ENCODE measurements at regions not wholly inside any gene's neighbourhood (a gene's known extent, or its start where the extent isn't known, plus 50 kb on each side); places are given as distances from the start of the nearest gene placed in this dataset.

DNA sequence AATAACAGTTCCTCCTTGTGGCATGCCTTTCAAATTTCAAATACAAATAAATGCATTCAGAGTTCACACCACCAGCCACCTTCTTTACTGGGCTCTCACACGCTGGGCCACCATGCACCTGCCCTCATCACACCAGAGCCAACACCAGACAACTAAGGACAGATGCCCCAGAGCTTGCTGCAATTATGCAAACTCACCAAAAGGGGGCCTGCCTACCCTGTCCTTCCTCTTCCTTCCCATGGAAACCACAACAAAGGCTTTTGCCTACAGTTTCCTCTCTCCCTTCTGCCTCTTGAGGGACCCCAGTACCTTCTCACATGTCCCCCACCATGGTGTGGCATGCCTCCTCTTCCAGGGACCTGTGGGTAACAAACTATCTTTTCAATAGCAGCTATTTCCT lies 1333.9 kb upstream of the TENM3 start:
- intact Hi-C loops (cut with DNase I; ENCODE audit: low total_unique reads) (no loop called here), in situ Hi-C loops (cut with MboI; ENCODE audit: low sequenced_read_pairs in 4 of 4) (no loop called here)
- TF ChIP-seq POLR2A (IDR thresholded peaks at IDR 0.05): no peak
- TF ChIP-seq, protein P1, sequence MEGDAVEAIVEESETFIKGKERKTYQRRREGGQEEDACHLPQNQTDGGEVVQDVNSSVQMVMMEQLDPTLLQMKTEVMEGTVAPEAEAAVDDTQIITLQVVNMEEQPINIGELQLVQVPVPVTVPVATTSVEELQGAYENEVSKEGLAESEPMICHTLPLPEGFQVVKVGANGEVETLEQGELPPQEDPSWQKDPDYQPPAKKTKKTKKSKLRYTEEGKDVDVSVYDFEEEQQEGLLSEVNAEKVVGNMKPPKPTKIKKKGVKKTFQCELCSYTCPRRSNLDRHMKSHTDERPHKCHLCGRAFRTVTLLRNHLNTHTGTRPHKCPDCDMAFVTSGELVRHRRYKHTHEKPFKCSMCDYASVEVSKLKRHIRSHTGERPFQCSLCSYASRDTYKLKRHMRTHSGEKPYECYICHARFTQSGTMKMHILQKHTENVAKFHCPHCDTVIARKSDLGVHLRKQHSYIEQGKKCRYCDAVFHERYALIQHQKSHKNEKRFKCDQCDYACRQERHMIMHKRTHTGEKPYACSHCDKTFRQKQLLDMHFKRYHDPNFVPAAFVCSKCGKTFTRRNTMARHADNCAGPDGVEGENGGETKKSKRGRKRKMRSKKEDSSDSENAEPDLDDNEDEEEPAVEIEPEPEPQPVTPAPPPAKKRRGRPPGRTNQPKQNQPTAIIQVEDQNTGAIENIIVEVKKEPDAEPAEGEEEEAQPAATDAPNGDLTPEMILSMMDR (IDR thresholded peaks at IDR 0.05 in 4 of 5, conservative IDR thresholded peaks at IDR 0.05 in 1 of 5): no peak
- no peak for ATAC-seq
- DNase-seq: no peak
- no peaks in the 10 kb centered on the region for H3K27me3 ChIP-seq
- no peaks in the 10 kb centered on the region for H3K4me1 ChIP-seq
- H3K36me3 ChIP-seq: no peaks in the 10 kb centered on the region
- H3K27ac ChIP-seq: no peak overlapping the region
- H3K9me3 ChIP-seq: no peaks in the 10 kb centered on the region
- H3K4me3 ChIP-seq: no peak overlapping the region

DNA sequence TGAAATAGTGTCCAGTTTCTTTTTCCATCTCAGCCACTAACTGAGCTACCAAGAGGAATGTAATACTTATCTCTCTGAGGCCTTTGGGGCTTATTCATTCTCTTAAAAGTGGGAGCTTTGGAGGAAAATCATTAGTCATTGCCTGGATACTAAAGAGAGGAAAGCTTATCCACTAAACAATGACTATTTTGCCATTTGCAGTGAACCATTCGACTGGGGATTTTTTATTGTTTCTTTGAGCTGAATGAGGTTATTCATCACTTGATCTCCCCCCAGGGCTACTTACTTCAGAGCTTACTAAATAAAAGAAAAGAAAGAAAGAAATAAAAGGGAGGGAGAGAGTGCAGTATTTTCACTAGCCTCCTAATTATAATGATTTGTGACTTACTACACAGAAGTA lies 1329.5 kb upstream of the TENM3 start:
- intact Hi-C loops (cut with DNase I; ENCODE audit: low total_unique reads): no loop called here
- no peak for DNase-seq

DNA sequence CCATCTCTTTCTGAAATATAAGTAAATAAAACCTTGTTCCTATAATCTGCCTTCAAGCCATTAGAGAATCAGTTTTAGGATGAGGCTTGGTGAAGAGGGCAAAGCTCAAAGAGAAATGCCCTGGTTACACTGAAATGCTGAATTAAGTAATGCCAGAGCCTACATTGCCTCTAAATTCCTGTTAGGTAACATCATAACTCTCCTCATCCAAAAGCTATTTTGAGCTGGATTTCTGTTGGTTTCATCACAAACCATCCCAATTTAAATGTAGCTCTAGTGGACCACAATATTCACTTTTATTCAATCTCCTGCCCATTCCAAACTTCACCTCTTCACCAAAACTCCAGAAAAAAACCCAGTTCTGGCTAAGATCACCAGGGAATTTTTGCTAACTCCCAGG lies 1319.7 kb upstream of the TENM3 start:
- TF ChIP-seq POLR2A (IDR thresholded peaks at IDR 0.05): no peak
- TF ChIP-seq, protein P1 (IDR thresholded peaks at IDR 0.05 in 4 of 5, conservative IDR thresholded peaks at IDR 0.05 in 1 of 5): no peak
- ATAC-seq (no peak), DNase-seq (no peak)
- intact Hi-C loops (cut with DNase I; ENCODE audit: low total_unique reads) (no loop called here), in situ Hi-C loops (cut with MboI; ENCODE audit: low sequenced_read_pairs in 4 of 4) (no loop called here)
- Histone ChIP-seq H3K36me3 (no peaks in the 10 kb centered on the region), H3K4me1 (no peaks in the 10 kb centered on the region), H3K27me3 (no peaks in the 10 kb centered on the region), H3K27ac (no peak overlapping the region), H3K4me3 (no peak overlapping the region), H3K9me3 (no peaks in the 10 kb centered on the region)

More for the DNA sequence above, 1329.5 kb upstream of the TENM3 start:
- in situ Hi-C loops (cut with MboI; ENCODE audit: low sequenced_read_pairs in 4 of 4): no loop called here
- no peak for ATAC-seq
- Histone ChIP-seq H3K27me3 (no peaks in the 10 kb centered on the region), H3K4me3 (no peak overlapping the region), H3K9me3 (no peaks in the 10 kb centered on the region), H3K36me3 (no peaks in the 10 kb centered on the region), H3K4me1 (no peaks in the 10 kb centered on the region), H3K27ac (no peak overlapping the region)
- TF ChIP-seq, protein P1 (IDR thresholded peaks at IDR 0.05 in 4 of 5, conservative IDR thresholded peaks at IDR 0.05 in 1 of 5): no peak
- TF ChIP-seq POLR2A (IDR thresholded peaks at IDR 0.05): no peak

DNA sequence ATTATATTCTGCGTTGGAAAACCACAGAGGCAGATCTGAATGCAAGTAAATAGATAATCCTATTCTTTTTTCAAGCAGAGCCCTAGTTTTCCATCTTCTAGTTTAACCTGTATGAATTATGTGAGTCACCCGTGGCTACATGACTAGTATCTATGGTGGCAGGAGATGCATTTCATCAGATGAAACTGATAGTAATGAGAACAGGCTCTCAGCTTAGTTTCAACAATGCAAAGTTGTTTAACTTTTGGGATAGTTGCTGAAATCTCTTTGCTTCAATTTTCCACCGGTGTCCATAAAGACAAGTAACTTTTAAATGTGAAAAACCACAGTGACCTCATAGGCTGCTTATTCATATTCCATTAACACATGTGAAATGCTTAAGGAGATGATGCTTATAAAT lies 1317.4 kb upstream of the TENM3 start:
- ATAC-seq (no peak), DNase-seq (no peak)
- H3K27me3 ChIP-seq: no peaks in the 10 kb centered on the region
- H3K4me3 ChIP-seq: no peak overlapping the region
- TF ChIP-seq POLR2A (IDR thresholded peaks at IDR 0.05): no peak
- TF ChIP-seq, protein P1 (IDR thresholded peaks at IDR 0.05 in 4 of 5, conservative IDR thresholded peaks at IDR 0.05 in 1 of 5): no peak
- H3K27ac ChIP-seq: no peak overlapping the region
- no peaks in the 10 kb centered on the region for H3K36me3 ChIP-seq
- H3K9me3 ChIP-seq: no peaks in the 10 kb centered on the region
- in situ Hi-C loops (cut with MboI; ENCODE audit: low sequenced_read_pairs in 4 of 4): no loop called here
- intact Hi-C loops (cut with DNase I; ENCODE audit: low total_unique reads): no loop called here
- H3K4me1 ChIP-seq: no peaks in the 10 kb centered on the region

DNA sequence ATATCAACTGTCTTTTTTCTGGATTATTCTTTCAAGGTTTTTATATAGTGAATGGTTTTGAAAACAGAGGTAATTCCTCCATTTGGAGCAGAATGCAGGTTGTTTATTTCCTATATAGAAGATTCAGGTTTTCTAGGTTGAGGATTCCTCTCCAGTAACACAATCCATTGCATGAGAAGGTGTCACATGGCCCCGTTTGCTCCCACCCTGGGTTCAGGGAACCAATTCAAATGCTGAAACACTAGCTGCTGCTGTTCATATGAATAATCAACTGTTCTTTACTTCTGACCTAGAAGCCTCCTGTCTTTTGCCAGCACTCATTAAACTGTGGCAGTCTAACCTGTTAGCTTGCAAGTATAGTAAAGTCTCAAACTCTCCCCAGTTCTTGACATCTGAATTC lies 1316.9 kb upstream of the TENM3 start:
- in situ Hi-C loops (cut with MboI; ENCODE audit: low sequenced_read_pairs in 4 of 4): no loop called here
- H3K27ac ChIP-seq: no peak overlapping the region
- no peak overlapping the region for H3K4me3 ChIP-seq
- no peaks in the 10 kb centered on the region for H3K27me3 ChIP-seq
- DNase-seq (no peak), ATAC-seq (no peak)
- no peaks in the 10 kb centered on the region for H3K36me3 ChIP-seq
- intact Hi-C loops (cut with DNase I; ENCODE audit: low total_unique reads): no loop called here
- H3K4me1 ChIP-seq: no peaks in the 10 kb centered on the region
- TF ChIP-seq POLR2A (IDR thresholded peaks at IDR 0.05): no peak
- TF ChIP-seq, protein P1 (IDR thresholded peaks at IDR 0.05 in 4 of 5, conservative IDR thresholded peaks at IDR 0.05 in 1 of 5): no peak
- H3K9me3 ChIP-seq: no peaks in the 10 kb centered on the region

Data from gastrocnemius medialis (tissue), 4 donors.